ENCODE measurements at regions not wholly inside any gene's neighbourhood (a gene's known extent, or its start where the extent isn't known, plus 50 kb on each side); places are given as distances from the start of the nearest gene placed in this dataset.

DNA sequence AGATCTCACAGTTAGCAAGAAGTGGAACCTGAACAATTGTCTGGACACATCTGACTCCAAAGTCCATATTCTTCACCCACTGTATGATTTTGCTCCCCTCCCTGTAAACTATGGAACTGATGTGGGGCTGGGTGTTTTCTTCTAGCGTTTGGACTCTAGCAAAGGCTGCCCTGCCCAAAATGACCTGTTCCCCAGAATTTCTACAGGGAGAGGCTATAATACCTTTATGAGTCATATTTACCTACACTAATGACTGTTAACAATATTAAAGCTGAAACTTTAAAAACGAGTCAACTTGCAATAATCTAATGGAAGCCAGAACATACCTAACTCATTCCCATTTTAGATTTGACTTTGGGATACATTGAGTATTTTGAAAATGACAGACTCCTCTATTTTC lies 531.2 kb upstream of the CFAP20DC start:
- DNase-seq (ENCODE audit: insufficient read length, low spot score), result no peak
- TF ChIP-seq, protein P1, sequence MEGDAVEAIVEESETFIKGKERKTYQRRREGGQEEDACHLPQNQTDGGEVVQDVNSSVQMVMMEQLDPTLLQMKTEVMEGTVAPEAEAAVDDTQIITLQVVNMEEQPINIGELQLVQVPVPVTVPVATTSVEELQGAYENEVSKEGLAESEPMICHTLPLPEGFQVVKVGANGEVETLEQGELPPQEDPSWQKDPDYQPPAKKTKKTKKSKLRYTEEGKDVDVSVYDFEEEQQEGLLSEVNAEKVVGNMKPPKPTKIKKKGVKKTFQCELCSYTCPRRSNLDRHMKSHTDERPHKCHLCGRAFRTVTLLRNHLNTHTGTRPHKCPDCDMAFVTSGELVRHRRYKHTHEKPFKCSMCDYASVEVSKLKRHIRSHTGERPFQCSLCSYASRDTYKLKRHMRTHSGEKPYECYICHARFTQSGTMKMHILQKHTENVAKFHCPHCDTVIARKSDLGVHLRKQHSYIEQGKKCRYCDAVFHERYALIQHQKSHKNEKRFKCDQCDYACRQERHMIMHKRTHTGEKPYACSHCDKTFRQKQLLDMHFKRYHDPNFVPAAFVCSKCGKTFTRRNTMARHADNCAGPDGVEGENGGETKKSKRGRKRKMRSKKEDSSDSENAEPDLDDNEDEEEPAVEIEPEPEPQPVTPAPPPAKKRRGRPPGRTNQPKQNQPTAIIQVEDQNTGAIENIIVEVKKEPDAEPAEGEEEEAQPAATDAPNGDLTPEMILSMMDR (IDR thresholded peaks at IDR 0.05; ENCODE audit: insufficient read depth, missing control alignments), result no peak
- FAIRE-seq, result no peak

DNA sequence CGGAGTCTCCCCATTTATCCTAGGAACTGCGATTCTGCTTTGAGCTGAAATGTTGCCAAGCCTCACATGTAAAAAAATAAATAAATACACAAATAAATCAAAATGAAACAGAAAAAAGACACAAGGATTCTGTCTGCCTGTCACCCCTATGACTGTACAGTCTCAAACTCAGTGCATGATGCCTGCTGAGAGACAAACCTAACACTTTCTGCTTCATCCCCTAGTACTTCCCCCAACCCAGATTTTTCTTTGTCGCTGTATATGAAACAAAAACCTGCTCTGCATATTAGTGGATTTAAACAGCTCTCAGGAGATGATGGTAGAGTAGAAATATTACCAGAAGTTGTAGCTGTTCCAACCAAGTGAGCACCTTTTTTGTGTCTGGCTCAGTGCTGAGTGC lies 530.7 kb upstream of the CFAP20DC start:
- DNase-seq (ENCODE audit: insufficient read length, low spot score) (no peak), FAIRE-seq (no peak)
- TF ChIP-seq, protein P1 (IDR thresholded peaks at IDR 0.05; ENCODE audit: insufficient read depth, missing control alignments), result no peak

DNA sequence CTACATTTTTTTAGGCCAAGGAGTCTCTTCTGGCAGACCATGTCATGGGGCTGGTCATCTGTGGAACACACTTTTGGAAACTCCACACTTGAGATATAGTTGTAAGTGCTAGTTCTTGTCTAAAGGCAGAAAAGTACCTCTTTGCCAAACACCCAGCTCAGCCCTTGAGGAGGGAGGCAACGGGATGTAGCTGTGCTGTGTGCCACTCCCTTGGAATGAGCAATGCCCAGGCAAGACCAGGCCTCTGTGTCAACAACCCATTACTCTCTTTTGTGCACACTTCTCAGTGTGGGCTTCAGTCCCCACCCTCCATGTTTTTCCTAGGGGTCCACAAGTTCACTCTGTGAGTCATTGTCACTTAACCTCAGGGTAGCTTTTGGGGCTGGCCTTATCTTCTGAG lies 528.3 kb upstream of the CFAP20DC start:
- TF ChIP-seq, protein P1 (IDR thresholded peaks at IDR 0.05; ENCODE audit: insufficient read depth, missing control alignments), result no peak
- DNase-seq (ENCODE audit: insufficient read length, low spot score) (no peak), FAIRE-seq (no peak)

DNA sequence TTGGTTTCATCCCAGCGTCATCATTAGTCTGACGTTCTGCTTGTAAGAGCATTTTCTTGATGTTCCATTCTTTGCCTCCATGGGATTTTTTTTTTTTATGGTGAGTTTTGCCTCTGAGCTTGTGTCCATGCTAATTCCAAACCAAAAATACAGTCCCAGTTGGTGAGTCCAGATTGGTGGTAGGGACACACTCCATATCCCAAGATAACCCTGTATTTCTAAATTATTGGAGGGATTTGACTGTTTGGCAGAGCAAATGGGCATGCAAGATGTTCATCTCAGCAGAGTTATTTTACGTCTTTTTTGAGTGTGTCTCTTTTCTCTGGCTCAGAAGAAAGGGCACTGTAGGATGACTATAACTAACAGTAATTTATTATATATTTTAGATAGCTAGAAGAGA lies 526.8 kb upstream of the CFAP20DC start:
- FAIRE-seq (no peak), DNase-seq (ENCODE audit: insufficient read length, low spot score) (no peak)
- TF ChIP-seq, protein P1 (IDR thresholded peaks at IDR 0.05; ENCODE audit: insufficient read depth, missing control alignments), result no peak

DNA sequence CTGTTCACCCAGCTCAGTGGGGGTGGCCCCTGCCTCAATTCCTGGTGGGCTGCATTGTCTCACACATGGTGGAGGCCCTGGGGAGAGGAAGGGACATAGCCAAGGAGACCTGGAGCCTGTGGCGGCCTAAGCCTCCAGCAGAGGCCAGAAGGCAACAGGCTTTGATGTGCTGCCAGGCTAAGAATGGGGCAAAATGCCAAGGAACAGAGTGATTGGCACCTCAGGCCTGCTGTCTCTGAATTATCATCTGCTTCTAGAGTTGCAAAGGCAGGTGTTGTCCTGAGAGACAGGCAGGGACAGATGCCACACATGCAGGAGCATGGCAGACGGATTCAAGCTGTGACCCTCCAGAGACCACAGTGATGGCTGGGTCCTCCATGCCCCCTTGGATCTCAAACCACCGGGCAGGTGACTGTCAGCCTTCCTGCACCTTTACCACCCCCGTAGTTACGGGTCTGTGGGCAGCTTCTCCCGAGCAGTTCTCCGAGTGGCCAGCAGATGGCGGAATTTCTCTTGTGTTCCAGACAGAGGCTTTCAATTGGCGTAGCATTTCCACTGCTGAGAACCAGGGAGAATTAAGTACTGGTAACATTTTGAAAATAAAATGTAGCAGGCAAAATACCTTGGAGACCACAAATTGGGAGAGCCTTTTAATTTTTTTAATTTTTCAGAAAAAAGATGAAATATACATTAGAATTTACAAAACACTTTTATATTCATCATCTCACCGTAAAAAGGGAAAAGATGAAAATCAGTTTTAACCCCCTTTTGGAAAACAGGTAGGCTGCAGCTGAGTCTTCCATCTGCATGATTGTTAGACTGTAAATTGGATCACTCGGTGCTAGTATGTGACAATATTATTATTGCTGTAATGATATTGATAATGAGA lies 525.5 kb upstream of the CFAP20DC start:
- FAIRE-seq, result no peak

DNA sequence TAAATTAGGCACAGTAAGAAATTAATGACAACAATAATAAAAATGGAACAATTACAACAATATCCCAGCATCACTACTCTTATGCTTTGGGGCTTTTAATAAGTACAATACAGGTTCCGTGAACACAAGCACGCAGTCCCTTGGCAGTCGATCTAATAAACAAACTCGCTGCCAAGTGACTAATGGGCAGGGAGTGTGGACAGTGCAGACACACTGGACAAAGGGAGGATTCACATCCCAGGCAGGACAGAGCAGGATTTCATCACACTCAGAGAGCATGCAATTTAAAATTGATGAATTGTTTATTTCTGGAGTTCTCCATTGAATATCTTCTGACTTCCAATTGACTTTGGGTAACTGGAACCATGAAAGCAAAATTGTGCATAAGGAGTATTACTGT lies 524.1 kb upstream of the CFAP20DC start:
- FAIRE-seq, result no peak
- no peak for DNase-seq (ENCODE audit: insufficient read length, low spot score)

More for the DNA sequence above, 525.5 kb upstream of the CFAP20DC start:
- peak; percentile 51 for DNase-seq (ENCODE audit: insufficient read length, low spot score)
- TF ChIP-seq, protein P1 (IDR thresholded peaks at IDR 0.05; ENCODE audit: insufficient read depth, missing control alignments), result peak; percentile 96

More for the DNA sequence above, 524.1 kb upstream of the CFAP20DC start:
- TF ChIP-seq, protein P1 (IDR thresholded peaks at IDR 0.05; ENCODE audit: insufficient read depth, missing control alignments), result no peak

Data from D721Med (cell line).